Activated CD8-positive, alpha-beta T cell treated with anti-CD3 and anti-CD28 coated beads for 36 hours (primary cell): ENCODE measurements at regions not wholly inside any gene's neighbourhood (a gene's known extent, or its start where the extent isn't known, plus 50 kb on each side); places are given as distances from the start of the nearest gene placed in this dataset.
"Not testable (repeated sequence)": the region's sequence is repeated elsewhere in the genome, so short reads cannot be mapped to it uniquely, and the experiment has no call there.

Source experiments
- ATAC-seq: fragments of 200-7000 bp; cut with Tn5 transposase; one replicate; pipeline ENCODE4 v1.10.0; 2021; ENCODE audit warnings: mild to moderate bottlenecking, moderate library complexity
- CTCF ChIA-PET: fragments of 350-600 bp; sonication (Branson Sonifier 250); formaldehyde crosslinking; loops from one replicate; lab custom pipeline; 2021; ENCODE audit warnings: antibody characterized with exemption; lab: Charles Lee
- POLR2A ChIA-PET: fragments of 350-600 bp; sonication (Branson Sonifier 250); formaldehyde crosslinking; loops from one replicate; lab custom pipeline; 2021; ENCODE audit warnings: antibody characterized with exemption; lab: Charles Lee
- DNase-seq: peaks from one replicate; pipeline ENCODE4 v3.0.0-alpha.2; 2020
- H3K27ac Mint-ChIP-seq: one replicate; pipeline ENCODE4 v1.8.0; 2021; ENCODE audit warnings: mild to moderate bottlenecking, mixed read lengths
- H3K27me3 Mint-ChIP-seq: one replicate; pipeline ENCODE4 v1.8.0; 2021; ENCODE audit warnings: mixed read lengths
- H3K36me3 Mint-ChIP-seq: one replicate; pipeline ENCODE4 v1.8.0; 2021; ENCODE audit warnings: low read depth, mixed read lengths
- H3K4me1 Mint-ChIP-seq: one replicate; pipeline ENCODE4 v1.8.0; 2021; ENCODE audit warnings: low read depth, mixed read lengths
- H3K4me3 Mint-ChIP-seq: one replicate; pipeline ENCODE4 v1.8.0; 2021; ENCODE audit warnings: mild to moderate bottlenecking, moderate library complexity, mixed read lengths
- H3K9me3 Mint-ChIP-seq: one replicate; pipeline ENCODE4 v1.8.0; 2021; ENCODE audit warnings: mixed read lengths
- intact Hi-C: fragments of 100-400 bp; cut with micrococcal nuclease; formaldehyde crosslinking; loops from one replicate; pipeline ENCODE4 v1.10.0; 2022
- TF ChIP-seq, protein P1 (sequence below): fragments of 200-600 bp; IDR thresholded peaks from one replicate; pipeline ENCODE4 v1.8.0; 2022; ENCODE audit warnings: antibody characterized with exemption, mild to moderate bottlenecking

GRCh38 chr4:3630136-3630597 lies 97.9 kb upstream of the LRPAP1 start:
- no peaks in the 10 kb centered on the region for H3K9me3 Mint-ChIP-seq
- H3K4me3 Mint-ChIP-seq = no peak overlapping the region
- H3K4me1 Mint-ChIP-seq = no peaks in the 10 kb centered on the region
- ChIA-PET CTCF (no interaction called here), POLR2A (no interaction called here)
- DNase-seq = no peak
- H3K36me3 Mint-ChIP-seq = no peaks in the 10 kb centered on the region
- intact Hi-C loops = no loop called here
- ATAC-seq = no peak
- TF ChIP-seq, protein P1, sequence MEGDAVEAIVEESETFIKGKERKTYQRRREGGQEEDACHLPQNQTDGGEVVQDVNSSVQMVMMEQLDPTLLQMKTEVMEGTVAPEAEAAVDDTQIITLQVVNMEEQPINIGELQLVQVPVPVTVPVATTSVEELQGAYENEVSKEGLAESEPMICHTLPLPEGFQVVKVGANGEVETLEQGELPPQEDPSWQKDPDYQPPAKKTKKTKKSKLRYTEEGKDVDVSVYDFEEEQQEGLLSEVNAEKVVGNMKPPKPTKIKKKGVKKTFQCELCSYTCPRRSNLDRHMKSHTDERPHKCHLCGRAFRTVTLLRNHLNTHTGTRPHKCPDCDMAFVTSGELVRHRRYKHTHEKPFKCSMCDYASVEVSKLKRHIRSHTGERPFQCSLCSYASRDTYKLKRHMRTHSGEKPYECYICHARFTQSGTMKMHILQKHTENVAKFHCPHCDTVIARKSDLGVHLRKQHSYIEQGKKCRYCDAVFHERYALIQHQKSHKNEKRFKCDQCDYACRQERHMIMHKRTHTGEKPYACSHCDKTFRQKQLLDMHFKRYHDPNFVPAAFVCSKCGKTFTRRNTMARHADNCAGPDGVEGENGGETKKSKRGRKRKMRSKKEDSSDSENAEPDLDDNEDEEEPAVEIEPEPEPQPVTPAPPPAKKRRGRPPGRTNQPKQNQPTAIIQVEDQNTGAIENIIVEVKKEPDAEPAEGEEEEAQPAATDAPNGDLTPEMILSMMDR = no peak
- H3K27me3 Mint-ChIP-seq = peaks cover 10% of the 10 kb centered on the region
- no peak overlapping the region for H3K27ac Mint-ChIP-seq

GRCh38 chr4:3629665-3630064 lies 97.4 kb upstream of the LRPAP1 start:
- DNase-seq (no peak), ATAC-seq (no peak)
- ChIA-PET CTCF (no interaction called here), POLR2A (no interaction called here)
- Mint-ChIP-seq H3K9me3 (no peaks in the 10 kb centered on the region), H3K36me3 (no peaks in the 10 kb centered on the region), H3K27ac (no peak overlapping the region), H3K4me1 (no peaks in the 10 kb centered on the region), H3K27me3 (peaks cover 14% of the 10 kb centered on the region), H3K4me3 (no peak overlapping the region)
- TF ChIP-seq, protein P1 = no peak
- intact Hi-C loops = no loop called here

DNA sequence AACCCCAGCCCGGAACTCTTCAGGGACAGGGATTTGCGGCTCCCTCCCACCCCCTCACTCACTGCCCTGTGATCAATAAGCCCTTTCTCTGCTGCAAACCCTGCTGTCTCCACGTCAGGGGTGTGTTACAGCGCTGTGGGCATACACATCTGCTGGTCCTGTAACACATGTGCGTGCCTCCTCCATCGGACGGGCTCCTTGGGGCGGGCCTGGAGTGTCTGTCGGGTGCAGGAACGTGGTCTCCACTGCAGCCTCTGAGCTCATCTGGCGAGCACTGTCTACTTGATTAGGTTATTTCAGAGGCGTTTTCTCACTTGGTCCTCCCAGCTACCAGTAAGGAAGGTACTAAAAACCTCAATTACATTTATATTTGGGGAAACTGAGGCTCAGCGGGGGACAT lies 97.0 kb upstream of the LRPAP1 start:
- CTCF ChIA-PET, H3K27ac Mint-ChIP-seq, H3K36me3 Mint-ChIP-seq, POLR2A ChIA-PET, H3K9me3 Mint-ChIP-seq, H3K4me1 Mint-ChIP-seq, intact Hi-C loops, ATAC-seq, DNase-seq, H3K4me3 Mint-ChIP-seq: not testable (repeated sequence)
- peaks cover 14% of the 10 kb centered on the region for H3K27me3 Mint-ChIP-seq

DNA sequence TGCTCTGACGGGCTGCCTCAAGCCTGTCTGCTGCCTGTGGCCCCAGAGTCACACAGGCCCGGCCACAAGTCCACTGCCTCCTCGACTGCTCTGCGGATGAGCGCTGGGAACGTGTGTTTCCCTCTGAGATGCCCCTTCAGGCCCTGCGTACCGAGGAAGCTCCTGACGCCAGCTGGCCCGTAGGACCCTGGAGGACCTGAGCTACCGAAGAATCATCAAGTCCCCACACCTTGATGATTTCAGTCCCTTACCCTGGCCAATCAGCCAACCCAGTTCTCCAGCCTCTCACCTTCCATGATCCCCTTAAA lies 96.6 kb upstream of the LRPAP1 start:
- no peak for DNase-seq
- ChIA-PET CTCF (no interaction called here), POLR2A (no interaction called here)
- TF ChIP-seq, protein P1 = no peak
- no peaks in the 10 kb centered on the region for H3K9me3 Mint-ChIP-seq
- ATAC-seq = no peak
- H3K36me3 Mint-ChIP-seq = no peaks in the 10 kb centered on the region
- no peak overlapping the region for H3K4me3 Mint-ChIP-seq
- no peaks in the 10 kb centered on the region for H3K4me1 Mint-ChIP-seq
- no peak overlapping the region for H3K27ac Mint-ChIP-seq
- H3K27me3 Mint-ChIP-seq = peaks cover 14% of the 10 kb centered on the region
- intact Hi-C loops = no loop called here

DNA sequence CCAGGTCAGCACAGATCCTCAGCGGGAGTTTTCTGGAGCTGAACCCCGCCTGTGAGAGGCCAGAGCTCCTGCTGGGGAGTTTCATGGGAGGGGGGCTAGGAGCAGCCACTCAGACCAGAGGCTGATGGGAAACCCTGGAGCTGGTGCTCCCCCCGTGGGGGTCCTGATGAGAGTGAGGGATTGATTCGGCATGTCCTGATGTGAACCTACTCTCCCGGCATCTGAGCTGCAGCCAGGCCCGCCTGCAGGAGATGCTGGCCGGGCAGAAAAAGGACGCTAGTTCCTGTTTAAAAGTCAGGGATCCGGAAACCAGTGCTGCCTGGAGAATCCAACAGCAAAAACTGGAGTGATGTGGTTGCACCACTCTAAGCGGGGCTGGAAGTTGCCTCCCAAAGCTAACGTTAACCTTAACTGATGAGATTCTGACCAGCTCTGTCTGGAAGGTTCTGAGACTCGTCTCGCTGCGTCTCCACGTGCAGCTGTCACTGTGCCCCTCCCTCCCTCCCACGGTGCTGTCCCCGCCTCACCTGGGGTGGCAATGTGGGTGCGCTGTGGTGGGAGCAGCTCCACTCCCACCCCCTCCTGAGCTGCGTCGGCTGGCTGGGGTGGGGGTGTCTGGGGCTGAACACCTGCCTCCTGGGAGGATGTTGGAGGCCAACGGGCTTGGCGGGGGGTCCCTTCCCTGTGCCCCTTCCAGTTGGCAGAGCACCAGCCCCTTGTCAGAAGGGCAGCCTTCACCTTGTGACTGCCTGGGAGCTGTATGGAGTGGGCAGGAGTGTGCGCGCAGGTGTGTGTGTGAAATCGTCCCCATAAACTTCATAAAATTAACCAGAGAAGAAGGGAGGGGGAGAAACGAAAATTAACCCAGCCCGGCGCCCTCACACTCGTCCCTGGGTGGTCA lies 96.0 kb upstream of the LRPAP1 start:
- H3K27ac Mint-ChIP-seq, ATAC-seq, POLR2A ChIA-PET: not testable (repeated sequence)

GRCh38 chr4:3627456-3627855 lies 95.2 kb upstream of the LRPAP1 start:
- CTCF ChIA-PET, H3K9me3 Mint-ChIP-seq, H3K4me3 Mint-ChIP-seq, DNase-seq, H3K27ac Mint-ChIP-seq, ATAC-seq, POLR2A ChIA-PET, intact Hi-C loops, H3K36me3 Mint-ChIP-seq, H3K4me1 Mint-ChIP-seq: not testable (repeated sequence)
- peaks cover 23% of the 10 kb centered on the region for H3K27me3 Mint-ChIP-seq

More for the DNA sequence above, 96.0 kb upstream of the LRPAP1 start:
- intact Hi-C loops, CTCF ChIA-PET, H3K4me1 Mint-ChIP-seq, H3K9me3 Mint-ChIP-seq, H3K4me3 Mint-ChIP-seq, H3K36me3 Mint-ChIP-seq, DNase-seq: not testable (repeated sequence)
- H3K27me3 Mint-ChIP-seq = peaks cover 17% of the 10 kb centered on the region

DNA sequence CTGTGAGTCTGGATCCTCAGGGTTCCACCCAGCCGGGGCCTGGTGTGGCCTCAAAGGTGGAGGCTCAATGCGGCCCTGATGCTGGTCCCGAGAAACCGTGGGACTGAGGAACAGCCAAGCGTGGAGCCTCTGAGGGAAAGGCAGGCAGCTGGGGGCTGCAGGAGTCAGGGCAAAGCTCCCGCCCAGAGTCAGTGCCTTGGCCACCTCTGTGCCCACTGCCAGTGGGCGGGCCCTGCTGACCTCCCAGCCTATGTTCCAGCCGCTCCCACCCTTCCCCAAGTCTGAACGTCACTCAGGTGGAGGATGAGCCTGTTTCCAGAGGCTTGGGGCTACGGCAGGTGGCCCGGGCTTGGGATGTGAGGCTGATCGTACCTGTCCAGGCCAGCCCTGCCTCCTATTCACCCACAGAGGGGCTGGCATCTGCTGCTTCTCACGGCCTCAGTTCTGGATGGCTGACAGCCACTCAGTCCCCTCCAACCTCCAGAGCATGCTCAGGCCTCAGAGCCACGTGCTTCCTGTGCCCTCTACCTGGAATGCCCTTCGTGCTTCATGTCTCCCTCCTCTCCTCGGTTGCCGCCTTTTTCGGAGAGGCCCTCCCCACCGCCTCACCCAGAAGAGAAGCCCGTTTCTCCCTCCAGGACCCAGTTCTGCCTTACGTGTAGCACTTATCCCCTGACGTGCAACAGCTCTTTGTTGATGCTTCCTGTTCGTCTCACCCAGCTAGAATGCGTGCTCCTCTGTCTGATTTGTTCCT lies 94.1 kb upstream of the LRPAP1 start:
- ATAC-seq, intact Hi-C loops, H3K9me3 Mint-ChIP-seq, H3K4me1 Mint-ChIP-seq, CTCF ChIA-PET, H3K36me3 Mint-ChIP-seq, POLR2A ChIA-PET, H3K4me3 Mint-ChIP-seq, DNase-seq, H3K27ac Mint-ChIP-seq: not testable (repeated sequence)
- H3K27me3 Mint-ChIP-seq = peaks cover 24% of the 10 kb centered on the region

GRCh38 chr4:3625286-3625875 lies 93.2 kb upstream of the LRPAP1 start:
- H3K4me3 Mint-ChIP-seq, DNase-seq, POLR2A ChIA-PET, ATAC-seq, H3K4me1 Mint-ChIP-seq, intact Hi-C loops, H3K36me3 Mint-ChIP-seq, H3K27ac Mint-ChIP-seq, CTCF ChIA-PET, H3K9me3 Mint-ChIP-seq: not testable (repeated sequence)
- peaks cover 24% of the 10 kb centered on the region for H3K27me3 Mint-ChIP-seq
